Stomach smooth muscle (tissue), 2 donors: ENCODE measurements at regions not wholly inside any gene's neighbourhood (a gene's known extent, or its start where the extent isn't known, plus 50 kb on each side); places are given as distances from the start of the nearest gene placed in this dataset.
"Not testable (repeated sequence)": the region's sequence is repeated elsewhere in the genome, so short reads cannot be mapped to it uniquely, and the experiment has no call there.

Experiments used
- H3K27ac ChIP-seq: one replicate; pipeline ENCODE4 v1.7.0; 2013; ENCODE audit warnings: mild to moderate bottlenecking, low read length, inconsistent platforms
- H3K27me3 ChIP-seq, 2 donors: one replicate each; pipeline ENCODE4 v1.7.0; 2013; ENCODE audit warnings: low read length in 2 of 2; ENCODE audit not compliant: insufficient read depth in 2 of 2, control insufficient read depth in 1 of 2
- H3K36me3 ChIP-seq, 2 donors: one replicate each; pipeline ENCODE4 v1.7.0; 2013; ENCODE audit warnings: low read length in 2 of 2; ENCODE audit not compliant: control insufficient read depth in 2 of 2, insufficient read depth in 2 of 2
- H3K4me1 ChIP-seq: one replicate; pipeline ENCODE4 v1.7.0; 2013; ENCODE audit warnings: low read length; ENCODE audit not compliant: control insufficient read depth, insufficient read depth
- H3K4me3 ChIP-seq, 2 donors: one replicate each; pipeline ENCODE4 v1.7.0; 2013; ENCODE audit warnings: low read length in 2 of 2
- H3K9ac ChIP-seq, 2 donors: one replicate each; pipeline ENCODE4 v1.7.0; 2013; ENCODE audit warnings: low read length in 2 of 2, mild to moderate bottlenecking in 1 of 2
- H3K9me3 ChIP-seq, 2 donors: one replicate each; pipeline ENCODE4 v1.7.0; 2013; ENCODE audit warnings: low read length in 2 of 2; ENCODE audit not compliant: control insufficient read depth in 2 of 2
- donor health status: healthy.
- donor health status: Pancreatic carcinoma.

GRCh38 chr17:77037943-77038342, 102.8 kb upstream of the SEC14L1 start:
- peaks cover 0 to 6% of the 10 kb centered on the region in 2 donors for H3K27me3 ChIP-seq
- no peak overlapping the region for H3K27ac ChIP-seq
- no peaks in the 10 kb centered on the region for H3K4me1 ChIP-seq
- H3K9ac ChIP-seq, result no peak overlapping the region
- H3K9me3 ChIP-seq, result no peaks in the 10 kb centered on the region
- no peaks in the 10 kb centered on the region for H3K36me3 ChIP-seq
- no peak overlapping the region for H3K4me3 ChIP-seq

DNA sequence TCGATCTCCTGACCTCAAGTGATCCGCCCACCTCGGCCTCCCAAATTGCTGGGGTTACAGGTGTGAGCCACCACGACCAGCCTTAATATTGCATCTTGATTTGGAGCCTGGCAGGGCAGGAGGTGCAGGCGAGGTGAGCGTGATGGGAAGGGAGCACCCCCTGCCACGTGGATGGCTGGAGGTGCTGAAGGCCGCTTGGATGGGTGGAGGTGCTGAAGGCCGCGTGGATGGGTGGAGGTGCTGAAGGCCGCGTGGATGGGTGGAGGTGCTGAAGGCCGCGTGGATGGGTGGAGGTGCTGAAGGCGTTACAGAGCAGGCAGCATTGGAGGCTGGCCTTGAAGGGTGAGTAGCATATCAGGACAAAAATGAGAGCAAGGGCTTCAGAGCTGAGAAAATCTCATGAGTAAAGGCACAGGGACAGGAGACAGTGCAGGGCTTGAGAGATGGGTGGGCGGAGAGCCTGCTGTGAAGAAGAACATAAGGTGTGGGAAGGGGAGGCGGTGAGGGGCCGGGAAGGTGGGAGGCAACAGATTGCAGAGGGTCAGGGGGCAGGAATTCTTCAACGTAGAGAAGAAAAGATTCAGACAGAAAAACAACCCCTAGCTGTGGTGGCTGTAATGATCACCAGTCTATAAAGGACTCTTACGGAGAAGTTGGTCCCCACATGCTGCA, 101.7 kb upstream of the SEC14L1 start:
- no peaks in the 10 kb centered on the region for H3K4me1 ChIP-seq
- no peak overlapping the region for H3K27ac ChIP-seq
- no peaks in the 10 kb centered on the region for H3K36me3 ChIP-seq
- no peak overlapping the region for H3K9ac ChIP-seq
- no peaks in the 10 kb centered on the region for H3K9me3 ChIP-seq
- peaks cover 0 to 7% of the 10 kb centered on the region in 2 donors for H3K27me3 ChIP-seq
- H3K4me3 ChIP-seq, result no peak overlapping the region

- Histone ChIP-seq H3K36me3 (no peaks in the 10 kb centered on the region), H3K9ac (no peak overlapping the region), H3K27me3 (peaks cover 0 to 6% of the 10 kb centered on the region in 2 donors), H3K9me3 (no peaks in the 10 kb centered on the region), H3K4me3 (no peak overlapping the region), H3K27ac (no peak overlapping the region), H3K4me1 (no peaks in the 10 kb centered on the region)
Observed at GRCh38 chr17:77042476-77043231, 98.1 kb upstream of the SEC14L1 start.

GRCh38 chr17:77045441-77046041, 95.2 kb upstream of the SEC14L1 start:
- Histone ChIP-seq H3K4me3 (no peak overlapping the region), H3K9me3 (no peaks in the 10 kb centered on the region), H3K27me3 (peaks cover 0 to 14% of the 10 kb centered on the region in 2 donors), H3K36me3 (no peaks in the 10 kb centered on the region), H3K4me1 (no peaks in the 10 kb centered on the region), H3K27ac (no peak overlapping the region), H3K9ac (no peak overlapping the region)

- no peak overlapping the region for H3K4me3 ChIP-seq
- H3K36me3 ChIP-seq, result no peaks in the 10 kb centered on the region
- no peak overlapping the region for H3K27ac ChIP-seq
- H3K9ac ChIP-seq, result no peak overlapping the region
- H3K27me3 ChIP-seq, result peaks cover 10 to 18% of the 10 kb centered on the region in 2 donors
- H3K9me3 ChIP-seq, result no peaks in the 10 kb centered on the region
- H3K4me1 ChIP-seq, result no peaks in the 10 kb centered on the region
Observed at GRCh38 chr17:77049440-77049839, 91.3 kb upstream of the SEC14L1 start.

- H3K4me3 ChIP-seq, H3K9ac ChIP-seq, H3K36me3 ChIP-seq, H3K9me3 ChIP-seq, H3K27ac ChIP-seq, H3K4me1 ChIP-seq: not testable (repeated sequence)
- peaks cover 12 to 25% of the 10 kb centered on the region in 2 donors for H3K27me3 ChIP-seq
Observed at GRCh38 chr17:77050901-77051300, 89.9 kb upstream of the SEC14L1 start.

- H3K9ac ChIP-seq, result no peak overlapping the region
- no peaks in the 10 kb centered on the region for H3K36me3 ChIP-seq
- H3K27ac ChIP-seq, result no peak overlapping the region
- H3K27me3 ChIP-seq, result peaks cover 15 to 23% of the 10 kb centered on the region in 2 donors
- peaks cover 2% of the 10 kb centered on the region for H3K4me1 ChIP-seq
- no peak overlapping the region for H3K4me3 ChIP-seq
- H3K9me3 ChIP-seq, result no peaks in the 10 kb centered on the region
Observed at GRCh38 chr17:77054936-77055335, 85.8 kb upstream of the SEC14L1 start.

GRCh38 chr17:77055453-77055852, 85.3 kb upstream of the SEC14L1 start:
- Histone ChIP-seq H3K27me3 (peaks cover 15 to 19% of the 10 kb centered on the region in 2 donors), H3K4me3 (no peak overlapping the region), H3K9me3 (no peaks in the 10 kb centered on the region), H3K4me1 (peaks cover 2% of the 10 kb centered on the region), H3K27ac (no peak overlapping the region), H3K36me3 (no peaks in the 10 kb centered on the region), H3K9ac (no peak overlapping the region)

GRCh38 chr17:77058016-77058415, 82.8 kb upstream of the SEC14L1 start:
- H3K9ac ChIP-seq, result no peak overlapping the region
- peaks cover 2% of the 10 kb centered on the region for H3K4me1 ChIP-seq
- peaks cover 15 to 17% of the 10 kb centered on the region in 2 donors for H3K27me3 ChIP-seq
- H3K4me3 ChIP-seq, result no peak overlapping the region
- H3K36me3 ChIP-seq, result no peaks in the 10 kb centered on the region
- H3K9me3 ChIP-seq, result no peaks in the 10 kb centered on the region
- H3K27ac ChIP-seq, result no peak overlapping the region

DNA sequence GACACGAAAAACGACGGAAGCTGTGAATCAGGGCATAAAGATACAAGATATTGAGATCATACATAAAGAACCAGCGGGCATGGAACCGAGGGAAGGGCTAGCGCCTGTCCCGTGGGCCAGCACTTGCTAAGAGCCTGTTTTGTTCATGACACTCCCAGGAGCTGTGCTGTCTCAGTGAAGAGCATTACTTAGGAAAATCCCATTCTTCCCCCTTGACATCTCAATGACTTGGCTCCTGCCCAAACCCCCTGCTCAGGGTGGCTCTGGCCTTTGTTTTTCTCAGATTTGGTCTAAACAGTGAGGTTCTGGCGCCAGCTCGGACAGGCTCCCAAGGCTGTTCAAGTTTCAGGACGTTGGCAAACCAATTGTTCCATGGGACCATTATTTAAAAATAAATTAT, 79.1 kb upstream of the SEC14L1 start:
- H3K27me3 ChIP-seq, result peaks cover 3 to 6% of the 10 kb centered on the region in 2 donors
- no peak overlapping the region for H3K4me3 ChIP-seq
- H3K9me3 ChIP-seq, result no peaks in the 10 kb centered on the region
- H3K9ac ChIP-seq, result no peak overlapping the region
- no peaks in the 10 kb centered on the region for H3K4me1 ChIP-seq
- H3K27ac ChIP-seq, result no peak overlapping the region
- H3K36me3 ChIP-seq, result no peaks in the 10 kb centered on the region

DNA sequence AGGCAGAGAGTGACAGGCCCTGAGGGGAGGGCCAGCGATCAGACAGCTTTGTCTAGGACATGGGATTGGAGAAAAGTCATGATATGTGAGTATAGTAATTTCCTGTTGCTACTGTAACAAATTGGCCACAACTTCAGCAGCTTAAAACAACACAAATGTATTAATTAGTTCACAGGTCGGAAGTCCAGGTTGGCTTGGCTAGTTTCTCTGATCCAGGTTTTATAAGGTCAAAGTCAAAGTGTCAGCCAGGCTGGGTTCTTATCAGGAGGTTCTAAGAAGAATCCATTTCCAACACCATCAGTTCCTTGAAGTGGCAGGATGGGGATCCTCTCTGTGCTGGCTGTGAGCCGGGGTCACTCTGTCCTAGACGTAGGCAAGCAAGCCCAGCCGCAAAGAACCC, 76.2 kb upstream of the SEC14L1 start:
- peaks cover 7 to 10% of the 10 kb centered on the region in 2 donors for H3K27me3 ChIP-seq

More for the DNA sequence above, 76.2 kb upstream of the SEC14L1 start:
- H3K27ac ChIP-seq, result no peak overlapping the region
- no peak overlapping the region for H3K9ac ChIP-seq
- H3K4me3 ChIP-seq, result no peak overlapping the region
- no peaks in the 10 kb centered on the region for H3K9me3 ChIP-seq
- no peaks in the 10 kb centered on the region for H3K36me3 ChIP-seq
- no peaks in the 10 kb centered on the region for H3K4me1 ChIP-seq
